ENCODE measurements at regions not wholly inside any gene's neighbourhood (a gene's known extent, or its start where the extent isn't known, plus 50 kb on each side); places are given as distances from the start of the nearest gene placed in this dataset.
"Not testable (repeated sequence)": the region's sequence is repeated elsewhere in the genome, so short reads cannot be mapped to it uniquely, and the experiment has no call there.

GRCh38 chr3:165503825-165504224 is 307.6 kb upstream of the SLITRK3 start:
- no peak overlapping the region for H3K27ac ChIP-seq
- TF ChIP-seq CTCF (conservative IDR thresholded peaks at IDR 0.05) = no peak

GRCh38 chr3:165503346-165503745 is 307.2 kb upstream of the SLITRK3 start:
- TF ChIP-seq CTCF (conservative IDR thresholded peaks at IDR 0.05) = no peak
- no peak overlapping the region for H3K27ac ChIP-seq

- no peak for TF ChIP-seq CTCF (conservative IDR thresholded peaks at IDR 0.05)
- no peak overlapping the region for H3K27ac ChIP-seq
Observed at GRCh38 chr3:165502707-165503106, 306.5 kb upstream of the SLITRK3 start.

- H3K27ac ChIP-seq = not testable (repeated sequence)
Observed at GRCh38 chr3:165498742-165499141, 302.6 kb upstream of the SLITRK3 start.

GRCh38 chr3:165491487-165491886 is 295.3 kb upstream of the SLITRK3 start:
- H3K27ac ChIP-seq = no peak overlapping the region
- no peak for TF ChIP-seq CTCF (conservative IDR thresholded peaks at IDR 0.05)

- H3K27ac ChIP-seq = no peak overlapping the region
- no peak for TF ChIP-seq CTCF (conservative IDR thresholded peaks at IDR 0.05)
Observed at GRCh38 chr3:165476399-165477060, 280.3 kb upstream of the SLITRK3 start.

- no peak overlapping the region for H3K27ac ChIP-seq
- no peak for TF ChIP-seq CTCF (conservative IDR thresholded peaks at IDR 0.05)
Observed at GRCh38 chr3:165466856-165467255, 270.7 kb upstream of the SLITRK3 start.

- no peak overlapping the region for H3K27ac ChIP-seq
- TF ChIP-seq CTCF (conservative IDR thresholded peaks at IDR 0.05) = no peak
Observed at GRCh38 chr3:165464736-165465135, 268.6 kb upstream of the SLITRK3 start.

Measured in VCaP (cell line).